ENCODE measurements at regions not wholly inside any gene's neighbourhood (a gene's known extent, or its start where the extent isn't known, plus 50 kb on each side); places are given as distances from the start of the nearest gene placed in this dataset.
A peak's percentile ranks its signal among the peaks of the same experiment; 100 is the strongest.

GRCh38 chr20:47440857-47441773 lies 60.6 kb upstream of the NCOA3 start:
- TF ChIP-seq CEBPB (IDR thresholded peaks at IDR 0.05) (no peak; the same call in 1 of the 2 replicates), TCF12 (IDR thresholded peaks at IDR 0.05; ENCODE audit: low read depth) (peak; percentile 42; the same call in 1 of the 2 replicates), RAD21 (IDR thresholded peaks at IDR 0.05; ENCODE audit: low read depth) (no peak), MAX (IDR thresholded peaks at IDR 0.05) (peak; percentile 85), ZBTB7A (IDR thresholded peaks at IDR 0.05; ENCODE audit: low read depth) (no peak), FOXM1 (IDR thresholded peaks at IDR 0.05; ENCODE audit: borderline replicate concordance, low read depth) (no peak), EGR1 (IDR thresholded peaks at IDR 0.05) (no peak), TEAD4 (IDR thresholded peaks at IDR 0.05) (peak; percentile 93), TAF1 (IDR thresholded peaks at IDR 0.05; ENCODE audit: low read depth) (no peak), EP300 (IDR thresholded peaks at IDR 0.05; ENCODE audit: borderline replicate concordance) (no peak), CREB1 (IDR thresholded peaks at IDR 0.05; ENCODE audit: low read depth) (no peak), YY1 (IDR thresholded peaks at IDR 0.05; ENCODE audit: low read depth) (no peak), NFIC (IDR thresholded peaks at IDR 0.05) (peak; percentile 59)
- TF ChIP-seq, protein P1, sequence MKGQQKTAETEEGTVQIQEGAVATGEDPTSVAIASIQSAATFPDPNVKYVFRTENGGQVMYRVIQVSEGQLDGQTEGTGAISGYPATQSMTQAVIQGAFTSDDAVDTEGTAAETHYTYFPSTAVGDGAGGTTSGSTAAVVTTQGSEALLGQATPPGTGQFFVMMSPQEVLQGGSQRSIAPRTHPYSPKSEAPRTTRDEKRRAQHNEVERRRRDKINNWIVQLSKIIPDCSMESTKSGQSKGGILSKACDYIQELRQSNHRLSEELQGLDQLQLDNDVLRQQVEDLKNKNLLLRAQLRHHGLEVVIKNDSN (IDR thresholded peaks at IDR 0.05), result peak; percentile 50; the same call in 1 of the 2 replicates
- TF ChIP-seq, protein P2, sequence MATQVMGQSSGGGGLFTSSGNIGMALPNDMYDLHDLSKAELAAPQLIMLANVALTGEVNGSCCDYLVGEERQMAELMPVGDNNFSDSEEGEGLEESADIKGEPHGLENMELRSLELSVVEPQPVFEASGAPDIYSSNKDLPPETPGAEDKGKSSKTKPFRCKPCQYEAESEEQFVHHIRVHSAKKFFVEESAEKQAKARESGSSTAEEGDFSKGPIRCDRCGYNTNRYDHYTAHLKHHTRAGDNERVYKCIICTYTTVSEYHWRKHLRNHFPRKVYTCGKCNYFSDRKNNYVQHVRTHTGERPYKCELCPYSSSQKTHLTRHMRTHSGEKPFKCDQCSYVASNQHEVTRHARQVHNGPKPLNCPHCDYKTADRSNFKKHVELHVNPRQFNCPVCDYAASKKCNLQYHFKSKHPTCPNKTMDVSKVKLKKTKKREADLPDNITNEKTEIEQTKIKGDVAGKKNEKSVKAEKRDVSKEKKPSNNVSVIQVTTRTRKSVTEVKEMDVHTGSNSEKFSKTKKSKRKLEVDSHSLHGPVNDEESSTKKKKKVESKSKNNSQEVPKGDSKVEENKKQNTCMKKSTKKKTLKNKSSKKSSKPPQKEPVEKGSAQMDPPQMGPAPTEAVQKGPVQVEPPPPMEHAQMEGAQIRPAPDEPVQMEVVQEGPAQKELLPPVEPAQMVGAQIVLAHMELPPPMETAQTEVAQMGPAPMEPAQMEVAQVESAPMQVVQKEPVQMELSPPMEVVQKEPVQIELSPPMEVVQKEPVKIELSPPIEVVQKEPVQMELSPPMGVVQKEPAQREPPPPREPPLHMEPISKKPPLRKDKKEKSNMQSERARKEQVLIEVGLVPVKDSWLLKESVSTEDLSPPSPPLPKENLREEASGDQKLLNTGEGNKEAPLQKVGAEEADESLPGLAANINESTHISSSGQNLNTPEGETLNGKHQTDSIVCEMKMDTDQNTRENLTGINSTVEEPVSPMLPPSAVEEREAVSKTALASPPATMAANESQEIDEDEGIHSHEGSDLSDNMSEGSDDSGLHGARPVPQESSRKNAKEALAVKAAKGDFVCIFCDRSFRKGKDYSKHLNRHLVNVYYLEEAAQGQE (IDR thresholded peaks at IDR 0.05; ENCODE audit: low read depth), result no peak

DNA sequence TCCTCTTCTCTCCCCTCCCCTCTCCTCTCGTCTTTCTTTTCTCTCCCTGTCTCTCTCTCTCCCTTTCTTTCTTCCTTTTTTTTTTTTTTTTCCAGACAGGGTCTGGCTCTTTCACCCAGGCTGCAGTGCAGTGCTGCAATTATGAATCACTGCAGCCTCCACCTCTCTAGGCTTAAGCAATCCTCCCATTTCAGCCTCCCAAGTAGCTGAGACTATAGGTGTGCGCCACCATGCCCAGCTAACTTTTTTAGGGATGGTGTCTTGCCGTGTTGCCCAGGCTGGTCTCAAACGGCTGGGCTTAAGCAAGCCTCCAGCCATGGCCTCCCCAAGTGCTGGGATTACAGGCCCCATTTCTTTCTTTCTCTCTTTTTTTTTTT lies 59.9 kb upstream of the NCOA3 start:
- TF ChIP-seq ZBTB7A (IDR thresholded peaks at IDR 0.05; ENCODE audit: low read depth) (no peak), YY1 (IDR thresholded peaks at IDR 0.05; ENCODE audit: low read depth) (no peak), CREB1 (IDR thresholded peaks at IDR 0.05; ENCODE audit: low read depth) (no peak), EP300 (IDR thresholded peaks at IDR 0.05; ENCODE audit: borderline replicate concordance) (no peak), TCF12 (IDR thresholded peaks at IDR 0.05; ENCODE audit: low read depth) (no peak), NFIC (IDR thresholded peaks at IDR 0.05) (no peak), TAF1 (IDR thresholded peaks at IDR 0.05; ENCODE audit: low read depth) (no peak), TEAD4 (IDR thresholded peaks at IDR 0.05) (no peak), RAD21 (IDR thresholded peaks at IDR 0.05; ENCODE audit: low read depth) (no peak), EGR1 (IDR thresholded peaks at IDR 0.05) (no peak)
- TF ChIP-seq, protein P2 (IDR thresholded peaks at IDR 0.05; ENCODE audit: low read depth), result no peak
- TF ChIP-seq, protein P1 (IDR thresholded peaks at IDR 0.05), result no peak

DNA sequence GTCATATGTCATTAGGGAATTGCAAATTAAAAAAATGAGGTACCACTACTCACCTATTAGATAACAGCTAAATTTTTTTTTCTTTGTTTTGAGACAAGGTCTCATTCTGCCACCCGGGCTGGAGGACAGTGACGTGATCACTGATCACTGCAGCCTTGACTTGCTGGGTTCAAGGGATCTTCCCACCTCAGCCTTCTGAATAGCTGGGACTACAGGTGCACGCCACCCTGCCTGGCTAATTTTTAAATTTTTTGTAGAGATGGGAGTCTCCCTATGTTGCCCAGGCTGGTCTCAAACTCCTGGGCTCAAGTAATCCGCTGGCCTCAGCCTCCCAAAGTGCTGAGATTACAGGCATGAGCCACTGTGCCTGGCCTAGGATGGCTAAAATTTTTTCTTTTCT lies 57.1 kb upstream of the NCOA3 start:
- TF ChIP-seq YY1 (IDR thresholded peaks at IDR 0.05; ENCODE audit: low read depth), result no peak
- no peak for TF ChIP-seq FOXM1 (IDR thresholded peaks at IDR 0.05; ENCODE audit: borderline replicate concordance, low read depth)
- no peak for TF ChIP-seq MAX (IDR thresholded peaks at IDR 0.05)
- TF ChIP-seq TAF1 (IDR thresholded peaks at IDR 0.05; ENCODE audit: low read depth), result no peak
- no peak for TF ChIP-seq TCF12 (IDR thresholded peaks at IDR 0.05; ENCODE audit: low read depth)
- no peak for TF ChIP-seq TEAD4 (IDR thresholded peaks at IDR 0.05)
- TF ChIP-seq ZBTB7A (IDR thresholded peaks at IDR 0.05; ENCODE audit: low read depth), result no peak
- TF ChIP-seq RAD21 (IDR thresholded peaks at IDR 0.05; ENCODE audit: low read depth), result no peak

GRCh38 chr20:47445291-47445690 lies 56.4 kb upstream of the NCOA3 start:
- no peak for TF ChIP-seq CEBPB (IDR thresholded peaks at IDR 0.05)
- no peak for TF ChIP-seq TEAD4 (IDR thresholded peaks at IDR 0.05)
- TF ChIP-seq YY1 (IDR thresholded peaks at IDR 0.05; ENCODE audit: low read depth), result no peak
- no peak for TF ChIP-seq MAX (IDR thresholded peaks at IDR 0.05)
- no peak for TF ChIP-seq FOXM1 (IDR thresholded peaks at IDR 0.05; ENCODE audit: borderline replicate concordance, low read depth)
- no peak for TF ChIP-seq NFIC (IDR thresholded peaks at IDR 0.05)
- TF ChIP-seq RAD21 (IDR thresholded peaks at IDR 0.05; ENCODE audit: low read depth), result no peak
- TF ChIP-seq CREB1 (IDR thresholded peaks at IDR 0.05; ENCODE audit: low read depth), result no peak
- no peak for TF ChIP-seq ZBTB7A (IDR thresholded peaks at IDR 0.05; ENCODE audit: low read depth)
- no peak for TF ChIP-seq EGR1 (IDR thresholded peaks at IDR 0.05)

GRCh38 chr20:47448429-47448828 lies 53.3 kb upstream of the NCOA3 start:
- no peak for TF ChIP-seq TEAD4 (IDR thresholded peaks at IDR 0.05)
- TF ChIP-seq EP300 (IDR thresholded peaks at IDR 0.05; ENCODE audit: borderline replicate concordance), result no peak
- TF ChIP-seq RAD21 (IDR thresholded peaks at IDR 0.05; ENCODE audit: low read depth), result no peak
- TF ChIP-seq NFIC (IDR thresholded peaks at IDR 0.05), result no peak
- no peak for TF ChIP-seq EGR1 (IDR thresholded peaks at IDR 0.05)
- no peak for TF ChIP-seq ZBTB7A (IDR thresholded peaks at IDR 0.05; ENCODE audit: low read depth)
- TF ChIP-seq FOXM1 (IDR thresholded peaks at IDR 0.05; ENCODE audit: borderline replicate concordance, low read depth), result no peak
- no peak for TF ChIP-seq TCF12 (IDR thresholded peaks at IDR 0.05; ENCODE audit: low read depth)
- TF ChIP-seq, protein P1 (IDR thresholded peaks at IDR 0.05), result no peak
- TF ChIP-seq TAF1 (IDR thresholded peaks at IDR 0.05; ENCODE audit: low read depth), result no peak
- no peak for TF ChIP-seq YY1 (IDR thresholded peaks at IDR 0.05; ENCODE audit: low read depth)
